ENCODE measurements at regions not wholly inside any gene's neighbourhood (a gene's known extent, or its start where the extent isn't known, plus 50 kb on each side); places are given as distances from the start of the nearest gene placed in this dataset.

GRCh38 chr4:23567338-23567737 is 322.5 kb downstream of the PPARGC1A start:
- H3K4me3 Mint-ChIP-seq (ENCODE audit: unreplicated experiment): no peak overlapping the region
- no peak for TF ChIP-seq CTCF (IDR thresholded peaks at IDR 0.05; ENCODE audit: partially characterized antibody, unreplicated experiment)
- H3K27ac Mint-ChIP-seq (ENCODE audit: unreplicated experiment): no peak overlapping the region
- no peaks in the 10 kb centered on the region for H3K27me3 Mint-ChIP-seq (ENCODE audit: unreplicated experiment)
- no peak for DNase-seq
- H3K4me1 Mint-ChIP-seq (ENCODE audit: low read depth, unreplicated experiment): no peaks in the 10 kb centered on the region
- H3K36me3 Mint-ChIP-seq (ENCODE audit: unreplicated experiment): no peaks in the 10 kb centered on the region
- H3K9me3 Mint-ChIP-seq (ENCODE audit: unreplicated experiment): no peaks in the 10 kb centered on the region

GRCh38 chr4:23560748-23561147 is 329.1 kb downstream of the PPARGC1A start:
- Mint-ChIP-seq H3K4me3 (ENCODE audit: unreplicated experiment) (no peak overlapping the region), H3K27ac (ENCODE audit: unreplicated experiment) (no peak overlapping the region), H3K9me3 (ENCODE audit: unreplicated experiment) (no peaks in the 10 kb centered on the region), H3K4me1 (ENCODE audit: low read depth, unreplicated experiment) (peaks cover 2% of the 10 kb centered on the region), H3K27me3 (ENCODE audit: unreplicated experiment) (no peaks in the 10 kb centered on the region), H3K36me3 (ENCODE audit: unreplicated experiment) (no peaks in the 10 kb centered on the region)
- no peak for DNase-seq
- no peak for TF ChIP-seq CTCF (IDR thresholded peaks at IDR 0.05; ENCODE audit: partially characterized antibody, unreplicated experiment)

DNA sequence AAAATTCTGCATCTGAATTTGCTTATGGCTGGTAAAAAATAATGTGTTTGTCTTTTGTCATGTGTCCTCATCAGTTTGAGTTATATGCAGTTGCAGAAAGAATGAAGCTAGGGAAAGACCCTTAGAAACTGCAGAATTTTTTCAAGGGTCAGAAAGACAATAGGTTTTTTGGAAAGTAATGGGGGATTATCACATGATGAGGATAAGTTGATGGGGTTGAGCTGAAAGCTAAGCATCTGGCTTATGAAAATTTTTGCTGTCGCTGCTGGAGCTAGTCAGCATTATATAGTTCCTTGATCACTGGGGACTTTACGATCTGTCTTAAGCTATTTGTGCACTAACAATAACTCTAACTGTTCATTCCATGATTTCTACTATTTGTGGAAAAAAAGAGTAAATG is 331.7 kb downstream of the PPARGC1A start:
- Mint-ChIP-seq H3K4me3 (ENCODE audit: unreplicated experiment) (no peak overlapping the region), H3K27me3 (ENCODE audit: unreplicated experiment) (no peaks in the 10 kb centered on the region), H3K36me3 (ENCODE audit: unreplicated experiment) (no peaks in the 10 kb centered on the region), H3K9me3 (ENCODE audit: unreplicated experiment) (no peaks in the 10 kb centered on the region), H3K27ac (ENCODE audit: unreplicated experiment) (no peak overlapping the region), H3K4me1 (ENCODE audit: low read depth, unreplicated experiment) (peaks cover 2% of the 10 kb centered on the region)
- DNase-seq: no peak
- TF ChIP-seq CTCF (IDR thresholded peaks at IDR 0.05; ENCODE audit: partially characterized antibody, unreplicated experiment): no peak

GRCh38 chr4:23547601-23548000 is 342.2 kb downstream of the PPARGC1A start:
- no peak for TF ChIP-seq CTCF (IDR thresholded peaks at IDR 0.05; ENCODE audit: partially characterized antibody, unreplicated experiment)
- Mint-ChIP-seq H3K9me3 (ENCODE audit: unreplicated experiment) (no peaks in the 10 kb centered on the region), H3K36me3 (ENCODE audit: unreplicated experiment) (no peaks in the 10 kb centered on the region), H3K4me3 (ENCODE audit: unreplicated experiment) (no peak overlapping the region), H3K27ac (ENCODE audit: unreplicated experiment) (no peak overlapping the region), H3K27me3 (ENCODE audit: unreplicated experiment) (no peaks in the 10 kb centered on the region), H3K4me1 (ENCODE audit: low read depth, unreplicated experiment) (no peaks in the 10 kb centered on the region)
- no peak for DNase-seq

- TF ChIP-seq CTCF (IDR thresholded peaks at IDR 0.05; ENCODE audit: partially characterized antibody, unreplicated experiment): no peak
- Mint-ChIP-seq H3K4me1 (ENCODE audit: low read depth, unreplicated experiment) (no peaks in the 10 kb centered on the region), H3K27me3 (ENCODE audit: unreplicated experiment) (no peaks in the 10 kb centered on the region), H3K36me3 (ENCODE audit: unreplicated experiment) (no peaks in the 10 kb centered on the region), H3K27ac (ENCODE audit: unreplicated experiment) (no peak overlapping the region), H3K4me3 (ENCODE audit: unreplicated experiment) (no peak overlapping the region), H3K9me3 (ENCODE audit: unreplicated experiment) (no peaks in the 10 kb centered on the region)
- DNase-seq: no peak
These were observed 342.8 kb downstream of the PPARGC1A start for GRCh38 chr4:23547096-23547495.
